GM21423 (cell line): ENCODE measurements at regions not wholly inside any gene's neighbourhood (a gene's known extent, or its start where the extent isn't known, plus 50 kb on each side); places are given as distances from the start of the nearest gene placed in this dataset.

Source experiments
- ATAC-seq: cut with Tn5 transposase; IDR thresholded peaks from one replicate; pipeline ENCODE4 v1.9.1; 2021; ENCODE audit warnings: mild to moderate bottlenecking, moderate library complexity; ENCODE audit not compliant: unreplicated experiment

DNA sequence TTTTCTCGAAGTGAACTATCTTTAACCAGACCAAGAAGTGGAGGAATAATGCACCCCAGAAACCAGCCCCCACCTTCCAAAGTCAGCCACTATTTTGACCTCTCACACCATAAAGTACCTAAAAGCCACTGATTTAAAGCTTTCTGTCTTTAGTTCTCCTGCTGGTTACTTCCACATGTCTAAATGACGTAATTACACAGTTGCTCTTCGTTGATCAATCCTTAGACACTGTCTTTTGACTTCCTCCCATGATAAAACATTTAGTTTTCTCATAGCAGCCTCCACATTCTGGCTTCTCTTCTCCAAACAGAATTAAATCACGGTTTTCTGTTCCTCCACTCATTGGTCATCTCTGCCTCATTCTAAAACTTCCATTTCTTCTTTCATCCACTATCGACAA, 294.4 kb upstream of the N4BP1 start:
- no peak for ATAC-seq

DNA sequence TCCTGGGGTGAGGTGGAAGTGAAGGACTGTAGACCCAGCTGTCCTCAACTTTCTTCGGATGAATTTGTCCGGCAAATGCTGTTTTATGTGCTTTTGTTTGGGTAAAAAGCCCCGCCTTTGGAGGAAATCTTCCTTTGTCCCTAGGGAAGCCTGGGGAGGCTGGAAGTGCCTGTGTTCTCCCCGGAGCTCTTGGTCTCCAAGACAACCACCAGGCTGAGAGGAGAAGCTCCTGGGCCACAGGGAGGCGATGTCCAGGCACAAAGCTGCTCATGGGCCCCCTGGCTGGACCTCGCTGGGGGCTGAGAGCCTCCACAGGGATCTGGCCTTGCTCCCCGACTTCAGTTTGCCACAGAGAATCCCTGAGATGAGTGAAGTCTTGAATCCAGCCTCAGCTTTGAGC, 293.1 kb upstream of the N4BP1 start:
- no peak for ATAC-seq

DNA sequence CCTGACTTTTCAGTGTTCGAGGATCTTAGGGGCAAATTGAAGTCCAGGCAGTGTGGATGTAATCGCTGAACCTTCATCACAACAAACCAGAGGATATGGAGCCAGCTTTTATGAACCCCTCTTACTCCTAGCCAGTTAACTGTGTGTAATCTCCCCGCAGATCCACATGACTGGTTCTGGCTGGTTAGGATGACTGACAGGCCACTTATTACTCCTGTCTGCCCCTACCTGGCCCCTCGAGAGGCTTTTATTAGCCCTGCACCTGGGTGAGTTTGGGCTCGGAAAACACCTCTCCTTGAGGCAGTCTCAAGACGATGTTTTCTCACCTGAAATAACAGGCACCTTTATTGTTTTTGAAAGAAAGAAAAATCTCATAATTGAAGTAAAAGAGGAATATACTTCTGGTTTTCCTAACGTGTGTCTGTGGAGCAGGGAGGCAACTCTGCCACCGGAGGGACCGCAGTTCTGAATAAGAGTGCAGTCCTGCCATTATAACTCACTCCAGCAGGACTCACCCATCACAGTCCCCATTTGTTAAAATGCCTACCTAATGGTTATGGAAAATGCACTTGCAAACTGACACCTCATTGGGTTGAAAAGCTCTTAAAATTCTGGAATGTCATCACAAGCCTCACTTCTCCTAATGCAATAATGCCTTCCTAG, 291.9 kb upstream of the N4BP1 start:
- no peak for ATAC-seq

DNA sequence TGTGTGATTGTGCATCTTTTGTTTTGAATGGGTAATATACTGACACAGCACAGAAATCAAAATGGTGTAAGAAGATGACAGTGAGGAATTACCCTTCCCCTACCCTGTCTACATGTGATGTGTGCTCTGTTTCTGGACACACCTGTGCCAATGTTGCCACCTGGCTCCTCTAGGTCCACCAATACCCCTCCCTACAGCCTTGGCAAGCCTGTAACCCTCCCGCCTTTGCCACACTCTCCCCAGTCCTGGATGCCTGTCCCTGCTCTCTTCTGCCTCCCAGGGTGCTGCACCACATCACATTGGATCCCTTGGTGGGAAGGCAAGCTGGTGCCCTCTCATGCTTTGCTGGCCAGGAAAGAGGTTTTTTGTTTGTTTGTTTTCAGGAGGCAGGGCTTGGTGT, 289.5 kb upstream of the N4BP1 start:
- ATAC-seq, result no peak

DNA sequence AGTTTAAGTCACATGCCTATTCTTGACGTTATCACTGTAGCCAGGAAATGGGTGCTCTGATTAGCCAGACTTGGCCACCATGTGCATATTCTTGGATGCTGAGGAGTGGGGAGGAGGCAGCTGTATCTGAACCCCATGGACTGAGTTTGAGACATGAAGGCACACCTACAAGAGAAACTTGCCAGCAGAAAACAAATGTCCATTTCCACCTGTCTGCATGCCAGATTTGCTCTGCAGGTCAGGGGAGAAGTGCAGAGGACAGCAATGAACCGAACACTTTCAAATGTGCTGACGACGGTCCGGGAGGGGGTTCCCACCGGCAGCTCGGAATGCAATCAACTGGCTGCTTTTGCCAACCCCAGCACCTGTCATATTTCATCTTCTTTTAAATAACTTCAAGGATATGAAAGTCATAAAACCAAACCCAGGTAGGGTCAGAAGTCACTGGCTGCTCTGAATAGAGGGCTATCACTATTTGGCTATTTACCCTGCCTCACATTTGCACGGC, 287.8 kb upstream of the N4BP1 start:
- no peak for ATAC-seq

DNA sequence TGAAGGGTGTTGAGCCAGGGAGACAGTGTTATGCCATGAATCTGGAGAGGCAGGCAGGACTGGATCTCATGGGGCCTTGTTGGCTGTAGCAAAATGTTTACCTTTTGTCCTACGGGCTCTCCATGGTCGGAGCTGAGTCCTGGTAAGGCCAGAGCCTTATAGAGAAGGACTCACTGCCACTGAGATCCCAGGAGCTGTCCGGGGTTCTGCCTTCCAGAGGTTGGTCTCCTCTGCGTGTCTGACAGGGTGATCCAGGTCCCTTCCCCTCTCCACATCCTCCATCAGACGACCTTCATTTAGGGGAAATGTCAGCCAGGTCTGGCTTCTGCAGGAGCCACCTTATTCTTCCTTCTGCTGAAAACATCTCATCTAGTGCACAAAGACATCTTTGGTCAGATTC, 285.2 kb upstream of the N4BP1 start:
- no peak for ATAC-seq

DNA sequence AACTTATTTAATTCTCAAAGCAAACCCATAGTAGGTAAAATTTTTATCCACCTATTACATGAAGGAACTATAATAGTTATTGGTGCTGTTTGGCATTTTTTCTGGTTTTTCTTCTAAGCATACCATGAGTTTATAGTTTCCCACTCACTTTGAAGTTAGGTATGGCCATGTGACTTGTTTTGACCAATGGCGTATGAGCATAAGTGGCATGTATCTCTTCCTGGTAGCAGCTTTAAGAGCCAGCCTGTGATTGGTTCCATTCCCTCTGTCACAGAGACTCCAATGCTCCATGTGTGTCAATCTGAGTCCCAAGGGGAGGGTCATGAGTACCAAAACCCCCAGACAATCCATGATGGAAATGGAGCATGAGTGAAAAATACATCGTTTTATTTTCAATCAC, 282.9 kb upstream of the N4BP1 start:
- no peak for ATAC-seq

DNA sequence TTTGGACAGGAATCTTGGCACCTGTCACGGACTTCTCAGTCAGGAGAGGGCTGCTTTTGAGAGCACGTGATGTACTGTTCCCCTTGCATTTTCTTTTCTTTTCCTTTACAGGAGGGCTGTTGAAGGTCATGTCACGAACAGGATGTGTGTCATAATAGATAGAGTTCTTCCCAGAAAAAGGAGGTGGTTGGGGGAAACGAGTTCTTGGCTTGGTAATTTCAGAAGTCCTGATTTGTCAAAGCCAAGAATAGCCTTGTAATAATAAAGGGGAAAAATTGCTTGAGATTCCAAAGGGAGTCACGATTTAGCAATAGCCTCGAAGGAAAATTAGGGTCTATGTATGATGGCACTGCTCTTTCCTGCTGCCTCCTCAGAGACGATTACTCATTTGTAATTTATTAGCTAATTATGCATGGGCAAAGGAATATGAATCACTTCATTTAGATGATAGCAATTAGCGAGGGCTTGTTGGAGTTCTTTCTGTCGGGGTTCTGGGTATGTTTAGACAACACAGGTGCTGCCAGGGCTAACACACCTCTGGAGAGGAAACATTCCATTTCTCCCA, 277.7 kb upstream of the N4BP1 start:
- ATAC-seq, result no peak

DNA sequence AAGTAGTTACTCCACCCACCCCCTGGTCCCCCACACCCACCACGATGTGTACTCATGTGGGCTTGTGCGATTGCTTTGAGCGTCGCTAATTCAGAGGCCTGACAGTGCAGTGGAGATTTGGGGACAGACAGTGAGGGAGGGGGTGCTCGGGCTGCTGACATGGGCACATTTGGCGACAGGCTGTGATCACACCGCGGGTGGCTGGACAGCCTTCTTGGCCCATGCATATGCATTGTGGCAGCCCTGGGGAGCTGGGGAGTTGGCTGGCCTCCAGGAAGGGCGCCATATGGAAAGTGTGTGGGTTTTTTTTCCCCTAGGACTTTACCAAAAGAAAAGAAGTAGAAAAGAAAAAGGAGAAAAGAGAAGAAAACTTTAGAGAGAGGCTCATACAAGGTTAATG, 275.5 kb upstream of the N4BP1 start:
- no peak for ATAC-seq

DNA sequence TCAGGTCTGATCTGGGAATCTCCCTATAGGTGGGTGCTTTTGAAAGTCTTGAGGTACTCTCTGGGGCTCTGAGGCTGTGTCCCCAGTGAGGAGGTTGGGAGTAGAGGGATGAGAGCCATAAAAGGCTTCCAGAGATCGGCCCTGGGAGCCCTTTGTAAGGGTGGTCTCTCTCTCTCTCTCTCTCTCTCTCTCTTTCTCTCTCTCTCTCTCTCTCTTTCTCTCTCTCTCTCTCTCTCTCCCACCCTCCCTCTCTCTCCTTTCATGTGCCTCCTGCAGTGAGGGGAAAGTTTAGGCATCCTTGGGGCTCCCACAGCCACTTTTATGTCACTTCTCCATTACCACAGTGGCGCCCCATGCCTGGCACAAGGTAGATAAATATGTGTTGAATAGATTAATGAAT, 271.3 kb upstream of the N4BP1 start:
- no peak for ATAC-seq

DNA sequence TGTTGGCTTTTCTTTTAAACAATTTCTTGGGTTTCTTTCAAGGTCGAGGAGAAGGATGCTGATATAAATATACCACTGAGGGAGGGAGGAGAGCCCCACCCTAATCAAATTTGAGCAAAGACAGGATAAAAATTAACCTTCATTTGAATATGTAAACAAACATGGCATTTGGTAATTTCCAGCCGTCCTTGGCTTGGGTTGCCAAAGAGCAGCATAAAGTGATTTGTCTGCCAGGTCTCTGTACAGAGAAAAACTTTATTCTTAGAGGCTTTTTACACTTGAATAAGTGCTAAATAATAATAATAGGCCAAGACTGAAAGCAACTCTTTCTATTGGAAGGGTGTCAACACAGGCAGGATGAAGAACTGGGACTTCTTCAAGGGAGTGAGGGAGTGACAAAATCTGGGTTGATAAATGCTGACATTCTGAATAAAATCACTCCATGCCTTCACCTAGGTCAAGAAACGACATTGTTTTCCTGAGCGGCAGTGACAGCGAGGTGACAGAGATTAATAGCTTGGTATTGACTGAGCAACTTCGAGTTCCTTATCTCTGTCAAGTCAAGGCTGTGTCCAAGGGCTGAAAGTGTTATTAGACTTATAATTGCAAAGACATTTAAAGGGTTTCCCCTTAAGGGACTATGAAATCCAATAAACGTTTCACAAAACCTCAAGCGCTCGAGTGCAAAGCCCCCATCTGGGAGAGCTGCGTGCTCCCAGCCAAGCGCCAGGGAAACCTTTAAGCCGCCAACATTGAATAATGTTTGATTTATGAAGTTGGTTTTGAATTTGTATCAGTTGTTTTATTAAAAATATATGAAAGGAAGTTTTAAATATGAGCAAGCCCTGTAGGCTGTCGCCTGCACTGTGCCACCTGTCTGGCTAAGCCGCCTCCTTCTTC, 269.5 kb upstream of the N4BP1 start:
- ATAC-seq, result no peak

DNA sequence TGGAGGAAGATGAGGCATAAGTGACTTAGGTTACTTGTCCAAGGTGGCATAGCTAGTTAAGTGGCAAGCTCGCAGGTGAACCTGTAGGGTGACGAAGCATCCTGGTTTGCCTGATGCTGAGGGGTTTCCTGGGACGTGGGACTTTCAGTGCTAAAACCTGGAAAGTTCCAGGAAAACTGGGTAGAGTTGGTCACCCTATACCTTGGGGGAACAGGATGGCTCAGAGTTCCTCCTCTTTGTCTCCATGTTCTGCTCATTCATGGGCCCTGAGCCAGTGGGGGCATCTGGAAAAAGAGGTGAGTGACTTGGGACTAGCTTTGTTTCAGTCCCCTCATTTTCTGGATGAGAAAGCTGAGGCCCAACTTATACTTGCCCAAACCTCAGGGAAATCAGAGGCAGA, 268.0 kb upstream of the N4BP1 start:
- ATAC-seq, result no peak

DNA sequence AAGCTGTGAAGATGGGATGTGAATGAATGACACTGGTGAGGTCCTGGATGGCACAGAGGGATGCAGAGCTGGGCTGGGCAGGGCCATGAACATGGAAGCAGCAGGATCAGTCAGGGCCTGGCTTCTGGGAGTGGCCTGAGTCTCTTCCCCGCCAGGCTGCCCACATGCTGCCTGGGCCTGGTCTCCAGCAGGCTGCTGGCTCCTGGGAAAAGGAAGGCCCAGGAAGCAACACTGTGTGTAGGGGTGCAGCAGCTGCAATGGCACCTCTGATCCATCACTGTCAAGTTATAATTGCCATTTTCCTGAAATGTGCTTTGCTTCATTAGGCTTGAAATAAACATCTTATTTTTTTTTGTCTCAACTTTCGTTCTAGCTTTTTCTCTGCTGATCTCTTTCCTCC, 260.2 kb upstream of the N4BP1 start:
- ATAC-seq, result no peak

DNA sequence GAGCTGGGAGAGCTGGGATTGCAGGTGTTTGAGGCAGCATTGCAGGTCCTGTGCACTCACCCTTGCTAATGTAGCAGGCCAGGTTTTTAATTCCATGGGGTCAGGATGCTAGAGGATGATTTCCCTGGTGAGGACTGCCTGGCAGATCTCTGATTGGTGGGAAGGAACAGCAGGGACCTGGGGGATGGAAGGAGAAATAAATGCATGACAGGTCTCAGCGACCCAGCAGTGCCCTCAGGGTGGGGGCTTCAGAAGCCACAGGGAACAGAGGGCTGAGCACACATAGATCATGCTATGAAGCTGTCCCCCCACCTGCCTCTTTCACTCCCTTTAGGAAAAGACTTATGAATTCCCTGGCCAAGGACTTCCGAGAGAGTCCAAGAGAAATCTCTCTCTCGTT, 255.5 kb upstream of the N4BP1 start:
- no peak for ATAC-seq

DNA sequence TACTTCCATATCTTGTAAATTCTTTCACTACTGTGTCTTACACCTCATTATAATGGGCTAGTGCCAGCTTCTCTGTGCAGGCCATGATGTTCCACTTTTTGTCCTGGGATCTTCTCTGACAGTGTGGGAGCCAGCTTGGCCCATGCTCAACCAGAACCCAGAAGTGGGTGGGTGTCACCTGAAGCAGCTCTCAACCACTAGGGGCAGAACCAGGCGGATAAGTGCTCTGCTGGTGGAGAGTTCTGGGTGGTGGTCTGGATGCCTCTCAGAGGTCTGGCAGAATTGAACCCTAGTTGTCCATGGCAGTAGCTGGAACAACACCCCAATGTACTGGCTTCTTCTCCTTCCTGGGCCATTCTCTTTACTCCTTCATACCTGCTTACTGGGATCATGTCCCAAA, 254.1 kb upstream of the N4BP1 start:
- ATAC-seq, result no peak

DNA sequence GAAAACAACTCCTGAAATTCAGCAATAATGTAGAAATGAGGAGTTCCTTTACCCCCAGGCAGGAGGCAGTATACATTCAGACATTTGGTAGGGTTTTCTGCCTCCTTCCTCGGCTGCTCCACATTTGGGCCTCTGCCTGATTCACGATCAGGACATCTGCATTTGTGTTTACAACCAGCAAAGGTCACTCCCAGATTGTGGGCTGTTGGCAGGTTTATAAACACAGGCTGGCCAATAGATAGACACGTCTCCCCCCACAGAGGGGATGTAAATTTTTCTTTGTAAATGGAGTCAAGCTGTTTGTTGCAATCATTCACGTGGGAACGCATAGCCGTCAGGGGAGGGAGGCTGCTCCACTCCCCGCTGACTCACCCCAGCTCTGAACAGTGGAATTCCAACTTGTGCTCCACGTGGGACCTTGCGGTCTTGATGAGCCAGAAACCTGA, 252.1 kb upstream of the N4BP1 start:
- ATAC-seq, result no peak

DNA sequence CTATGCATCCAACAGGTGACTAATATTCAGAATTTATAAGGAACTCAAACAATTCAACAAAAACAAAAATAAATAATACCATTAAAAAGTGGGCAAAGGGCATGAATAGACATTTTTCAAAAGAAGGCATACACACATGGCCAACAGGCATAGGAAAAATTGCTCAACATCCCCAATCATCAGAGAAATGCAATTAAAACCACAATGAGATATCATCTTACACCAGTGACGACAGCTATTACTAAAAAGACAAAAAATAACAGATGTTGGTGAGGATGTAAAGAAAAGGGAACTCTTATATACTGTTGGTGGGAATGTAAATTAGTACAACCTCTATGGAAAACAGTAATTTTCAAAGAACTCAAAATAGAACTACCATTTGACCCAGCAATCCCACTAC, 250.4 kb upstream of the N4BP1 start:
- ATAC-seq, result no peak

DNA sequence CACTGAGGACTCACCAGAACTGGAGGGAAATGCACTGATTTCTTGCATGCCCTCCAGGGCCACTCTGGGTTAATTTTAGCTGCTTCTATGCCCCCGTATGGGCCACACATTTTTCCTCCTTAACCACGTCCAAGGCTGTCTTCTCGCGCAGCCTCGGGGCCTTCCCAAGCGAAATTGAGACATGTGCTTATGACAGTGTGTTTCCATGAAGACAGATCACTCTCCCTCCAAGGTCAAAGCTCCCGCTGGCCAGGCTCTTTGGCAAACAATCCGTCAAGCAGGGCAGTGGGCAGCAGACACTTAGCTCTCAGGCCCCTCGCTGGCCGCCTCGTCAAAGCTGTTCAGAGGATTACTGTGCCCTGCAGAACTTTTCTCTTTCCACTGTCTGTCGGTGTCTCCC, 243.0 kb upstream of the N4BP1 start:
- ATAC-seq, result no peak

DNA sequence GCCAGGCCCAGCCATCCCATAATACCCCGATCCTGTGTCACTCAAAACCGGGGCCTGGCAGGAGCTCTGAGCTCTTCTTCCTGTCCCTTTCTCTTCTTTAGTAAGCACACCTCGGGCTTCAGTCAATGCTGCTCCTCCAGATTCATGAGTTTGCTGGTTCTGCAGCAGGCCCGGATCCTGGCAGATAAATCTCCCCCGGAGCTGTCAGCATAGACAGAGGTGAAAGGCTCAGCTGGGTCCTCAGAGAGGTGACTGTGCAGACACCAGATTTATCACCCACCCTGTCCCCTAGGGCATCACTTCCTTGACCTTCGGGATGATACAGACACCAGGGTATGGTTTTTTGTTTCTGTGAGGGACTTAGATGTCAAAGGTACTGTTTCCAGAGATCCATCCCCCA, 242.5 kb upstream of the N4BP1 start:
- no peak for ATAC-seq

DNA sequence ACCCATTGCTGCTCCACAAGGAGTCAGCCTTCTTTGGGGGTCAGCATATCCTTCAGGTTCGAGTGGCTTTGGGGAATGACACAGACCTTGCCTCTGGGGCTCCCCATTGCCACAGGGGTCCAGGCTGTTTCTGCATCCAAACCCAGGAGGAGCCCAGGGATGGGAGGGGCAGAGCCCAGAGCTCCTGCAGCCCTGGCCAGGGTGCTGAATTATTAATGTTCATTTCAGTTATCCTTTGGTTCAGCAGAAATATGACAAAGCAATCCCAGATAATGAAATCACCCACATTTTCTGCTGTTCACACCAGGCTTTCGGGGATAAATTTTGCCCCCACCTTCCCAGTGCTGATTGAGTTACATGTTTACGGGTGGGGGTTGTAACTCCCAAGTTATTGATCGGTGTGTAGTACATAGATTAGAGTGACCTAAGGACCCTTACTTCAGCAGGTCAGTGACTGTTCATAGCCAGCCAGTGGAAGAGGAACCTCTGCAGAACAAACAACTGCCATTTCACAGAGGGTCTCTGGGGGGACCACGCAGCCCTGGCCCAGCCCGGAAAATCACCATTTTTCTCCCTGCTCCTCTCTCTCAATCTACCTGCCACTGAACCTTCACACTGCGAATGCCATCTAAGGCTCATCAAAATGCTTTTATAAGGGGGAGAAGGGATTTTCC, 240.3 kb upstream of the N4BP1 start:
- no peak for ATAC-seq

DNA sequence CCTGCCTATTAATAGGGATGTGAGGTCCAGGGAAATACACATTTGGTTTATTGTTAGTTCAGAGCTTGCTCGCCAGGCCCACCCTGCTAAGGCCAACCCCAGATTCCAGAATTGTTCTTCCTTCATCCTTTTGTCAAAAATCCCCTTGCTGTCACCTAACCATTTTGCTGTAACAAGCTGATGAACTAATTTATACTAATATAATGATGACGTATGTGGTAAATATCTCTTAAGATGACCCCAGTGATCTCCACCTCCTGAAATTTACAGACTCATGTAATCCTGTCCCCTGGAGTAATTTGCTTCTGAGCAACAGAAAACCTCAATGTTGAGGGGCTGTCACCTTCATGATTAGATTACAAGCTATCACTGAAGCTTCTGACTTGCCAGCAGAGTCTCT, 236.3 kb upstream of the N4BP1 start:
- no peak for ATAC-seq
